ENCODE measurements at regions not wholly inside any gene's neighbourhood (a gene's known extent, or its start where the extent isn't known, plus 50 kb on each side); places are given as distances from the start of the nearest gene placed in this dataset.

DNA sequence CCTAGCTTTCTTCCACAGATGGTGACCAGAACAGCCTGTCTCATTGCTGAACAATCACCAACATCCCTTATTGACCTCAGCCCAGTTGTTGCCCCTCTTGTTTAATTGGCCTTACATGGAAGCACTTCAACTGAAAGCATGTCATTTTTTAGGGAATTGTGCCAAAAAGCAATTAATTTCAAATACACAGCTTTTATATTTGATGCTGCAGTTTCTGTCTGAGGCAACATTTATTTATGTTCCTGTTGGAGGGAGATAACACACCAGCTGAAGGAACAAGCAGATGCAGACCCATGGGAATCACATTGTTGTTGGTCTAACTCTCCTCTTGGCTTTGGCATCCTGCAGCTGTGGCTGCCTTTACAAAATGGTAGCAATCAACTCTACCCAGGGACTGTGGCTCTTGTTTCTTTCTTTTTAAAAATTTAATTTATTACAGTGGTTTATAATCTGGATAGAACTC is 498.1 kb upstream of the RGMA start:
- DNase-seq: no peak

DNA sequence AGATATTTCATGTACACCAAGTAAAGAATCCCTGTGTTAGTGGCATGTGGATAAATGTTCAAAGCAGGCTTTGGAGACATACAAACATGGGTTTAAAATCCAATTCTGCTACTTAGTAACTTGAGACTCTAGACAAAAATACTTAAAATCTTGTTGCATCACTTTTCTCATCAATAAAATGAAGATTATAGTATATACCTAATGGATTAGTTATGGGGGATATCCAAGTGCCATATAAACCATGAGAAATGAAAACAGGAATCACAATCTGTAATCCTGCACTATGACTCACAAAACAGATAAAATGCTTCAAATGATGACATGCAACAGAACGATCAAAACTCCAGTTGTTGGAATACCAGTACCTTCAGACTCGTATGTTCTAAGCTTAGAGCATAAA is 496.0 kb upstream of the RGMA start:
- H3K4me1 ChIP-seq (ENCODE audit: insufficient read depth, low read length): no peaks in the 10 kb centered on the region
- H3K9ac ChIP-seq (ENCODE audit: low read depth, low read length): no peak overlapping the region
- no peak overlapping the region for H3K27ac ChIP-seq (ENCODE audit: low read length)
- ATAC-seq (ENCODE audit: insufficient read depth, low read depth) (no peak), DNase-seq (no peak)
- TF ChIP-seq, protein P1, sequence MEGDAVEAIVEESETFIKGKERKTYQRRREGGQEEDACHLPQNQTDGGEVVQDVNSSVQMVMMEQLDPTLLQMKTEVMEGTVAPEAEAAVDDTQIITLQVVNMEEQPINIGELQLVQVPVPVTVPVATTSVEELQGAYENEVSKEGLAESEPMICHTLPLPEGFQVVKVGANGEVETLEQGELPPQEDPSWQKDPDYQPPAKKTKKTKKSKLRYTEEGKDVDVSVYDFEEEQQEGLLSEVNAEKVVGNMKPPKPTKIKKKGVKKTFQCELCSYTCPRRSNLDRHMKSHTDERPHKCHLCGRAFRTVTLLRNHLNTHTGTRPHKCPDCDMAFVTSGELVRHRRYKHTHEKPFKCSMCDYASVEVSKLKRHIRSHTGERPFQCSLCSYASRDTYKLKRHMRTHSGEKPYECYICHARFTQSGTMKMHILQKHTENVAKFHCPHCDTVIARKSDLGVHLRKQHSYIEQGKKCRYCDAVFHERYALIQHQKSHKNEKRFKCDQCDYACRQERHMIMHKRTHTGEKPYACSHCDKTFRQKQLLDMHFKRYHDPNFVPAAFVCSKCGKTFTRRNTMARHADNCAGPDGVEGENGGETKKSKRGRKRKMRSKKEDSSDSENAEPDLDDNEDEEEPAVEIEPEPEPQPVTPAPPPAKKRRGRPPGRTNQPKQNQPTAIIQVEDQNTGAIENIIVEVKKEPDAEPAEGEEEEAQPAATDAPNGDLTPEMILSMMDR (IDR thresholded peaks at IDR 0.05; ENCODE audit: borderline replicate concordance, extremely low read depth, low read length, poor library complexity, severe bottlenecking): no peak
- no peaks in the 10 kb centered on the region for H3K27me3 ChIP-seq (ENCODE audit: insufficient read depth, low read length, poor library complexity)
- H3K36me3 ChIP-seq (ENCODE audit: insufficient read depth, low read length): no peaks in the 10 kb centered on the region
- no peaks in the 10 kb centered on the region for H3K9me3 ChIP-seq (ENCODE audit: insufficient read depth, low read length, severe bottlenecking)
- no peaks in the 10 kb centered on the region for H4K20me1 ChIP-seq (ENCODE audit: insufficient read depth, low read length)
- H3K79me2 ChIP-seq (ENCODE audit: insufficient read depth, low read length): no peaks in the 10 kb centered on the region
- no peak overlapping the region for H2AFZ ChIP-seq (ENCODE audit: low read depth, low read length)
- H3K4me3 ChIP-seq (ENCODE audit: low read depth in 1 of 2, low read length in 2 of 2): no peak overlapping the region
- H3K4me2 ChIP-seq (ENCODE audit: insufficient read depth, low read length): no peak overlapping the region

More for the DNA sequence above, 498.1 kb upstream of the RGMA start:
- no peak for TF ChIP-seq EZH2 (IDR thresholded peaks at IDR 0.05; ENCODE audit: borderline replicate concordance, low read depth, low read length, severe bottlenecking)
- TF ChIP-seq, protein P1 (IDR thresholded peaks at IDR 0.05; ENCODE audit: borderline replicate concordance, extremely low read depth, low read length, poor library complexity, severe bottlenecking): no peak
- Histone ChIP-seq H3K4me2 (ENCODE audit: insufficient read depth, low read length) (no peak overlapping the region), H3K4me1 (ENCODE audit: insufficient read depth, low read length) (no peaks in the 10 kb centered on the region), H4K20me1 (ENCODE audit: insufficient read depth, low read length) (no peaks in the 10 kb centered on the region), H3K9me3 (ENCODE audit: insufficient read depth, low read length, severe bottlenecking) (no peaks in the 10 kb centered on the region), H3K27ac (ENCODE audit: low read length) (no peak overlapping the region), H3K36me3 (ENCODE audit: insufficient read depth, low read length) (no peaks in the 10 kb centered on the region), H3K4me3 (ENCODE audit: low read depth in 1 of 2, low read length in 2 of 2) (no peak overlapping the region), H3K27me3 (ENCODE audit: insufficient read depth, low read length, poor library complexity) (no peaks in the 10 kb centered on the region), H2AFZ (ENCODE audit: low read depth, low read length) (no peak overlapping the region), H3K79me2 (ENCODE audit: insufficient read depth, low read length) (no peaks in the 10 kb centered on the region), H3K9ac (ENCODE audit: low read depth, low read length) (no peak overlapping the region)
- no peak for ATAC-seq (ENCODE audit: insufficient read depth, low read depth)

DNA sequence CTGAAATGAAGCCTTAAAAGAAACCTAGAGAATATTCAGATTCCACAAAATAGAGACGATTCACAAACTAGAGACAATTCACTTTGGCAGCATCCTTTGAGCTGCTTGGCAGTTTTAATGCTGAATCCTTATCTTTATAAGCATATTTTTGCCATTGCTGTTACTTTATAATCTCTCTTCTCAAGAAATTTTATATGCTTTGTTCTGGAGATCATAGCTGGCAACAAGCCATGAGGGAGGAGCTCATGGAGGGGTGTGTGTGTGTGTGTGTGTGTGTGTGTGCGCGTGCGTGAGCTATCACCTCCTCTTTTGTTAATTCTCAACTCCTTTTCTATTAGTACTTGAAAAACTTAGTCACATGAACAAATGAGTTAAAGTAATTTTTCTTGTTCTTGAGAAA is 495.0 kb upstream of the RGMA start:
- ATAC-seq (ENCODE audit: insufficient read depth, low read depth) (no peak), DNase-seq (no peak)
- Histone ChIP-seq H3K4me1 (ENCODE audit: insufficient read depth, low read length) (no peaks in the 10 kb centered on the region), H3K27me3 (ENCODE audit: insufficient read depth, low read length, poor library complexity) (no peaks in the 10 kb centered on the region), H3K36me3 (ENCODE audit: insufficient read depth, low read length) (no peaks in the 10 kb centered on the region), H3K9ac (ENCODE audit: low read depth, low read length) (no peak overlapping the region), H3K4me3 (ENCODE audit: low read depth in 1 of 2, low read length in 2 of 2) (no peak overlapping the region), H3K27ac (ENCODE audit: low read length) (no peak overlapping the region), H2AFZ (ENCODE audit: low read depth, low read length) (no peak overlapping the region), H3K9me3 (ENCODE audit: insufficient read depth, low read length, severe bottlenecking) (peaks cover 5% of the 10 kb centered on the region), H4K20me1 (ENCODE audit: insufficient read depth, low read length) (no peaks in the 10 kb centered on the region), H3K4me2 (ENCODE audit: insufficient read depth, low read length) (no peak overlapping the region), H3K79me2 (ENCODE audit: insufficient read depth, low read length) (no peaks in the 10 kb centered on the region)
- no peak for TF ChIP-seq EZH2 (IDR thresholded peaks at IDR 0.05; ENCODE audit: borderline replicate concordance, low read depth, low read length, severe bottlenecking)

DNA sequence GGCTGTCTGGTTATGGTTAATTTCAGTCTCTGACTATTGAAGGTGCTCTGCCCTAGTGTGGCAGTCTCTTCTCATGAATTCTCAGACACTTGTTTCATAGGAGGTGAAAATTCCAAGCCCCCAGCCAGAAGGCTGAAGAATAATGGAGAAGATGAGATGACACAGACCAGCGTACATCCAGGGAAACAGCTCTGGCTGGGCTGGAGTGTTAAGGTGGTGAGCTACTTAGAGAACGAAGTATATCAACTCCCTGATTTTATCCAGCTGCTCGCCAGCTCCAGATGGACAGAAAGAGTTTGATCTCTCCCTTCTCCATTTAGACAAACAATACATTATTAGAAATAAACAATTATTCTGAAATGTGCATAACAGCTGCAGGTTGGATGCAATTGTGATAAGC is 494.5 kb upstream of the RGMA start:
- TF ChIP-seq, protein P1 (IDR thresholded peaks at IDR 0.05; ENCODE audit: borderline replicate concordance, extremely low read depth, low read length, poor library complexity, severe bottlenecking): no peak
- no peak for TF ChIP-seq EZH2 (IDR thresholded peaks at IDR 0.05; ENCODE audit: borderline replicate concordance, low read depth, low read length, severe bottlenecking)
- no peak overlapping the region for H3K9ac ChIP-seq (ENCODE audit: low read depth, low read length)

More for the DNA sequence above, 494.5 kb upstream of the RGMA start:
- Histone ChIP-seq H3K79me2 (ENCODE audit: insufficient read depth, low read length) (no peaks in the 10 kb centered on the region), H3K4me2 (ENCODE audit: insufficient read depth, low read length) (no peak overlapping the region), H4K20me1 (ENCODE audit: insufficient read depth, low read length) (no peaks in the 10 kb centered on the region), H3K4me3 (ENCODE audit: low read depth in 1 of 2, low read length in 2 of 2) (no peak overlapping the region), H3K4me1 (ENCODE audit: insufficient read depth, low read length) (no peaks in the 10 kb centered on the region), H3K27ac (ENCODE audit: low read length) (no peak overlapping the region), H3K9me3 (ENCODE audit: insufficient read depth, low read length, severe bottlenecking) (peaks cover 9% of the 10 kb centered on the region), H3K36me3 (ENCODE audit: insufficient read depth, low read length) (no peaks in the 10 kb centered on the region), H3K27me3 (ENCODE audit: insufficient read depth, low read length, poor library complexity) (no peaks in the 10 kb centered on the region), H2AFZ (ENCODE audit: low read depth, low read length) (no peak overlapping the region)
- DNase-seq: no peak
- no peak for ATAC-seq (ENCODE audit: insufficient read depth, low read depth)
